ENCODE measurements at regions not wholly inside any gene's neighbourhood (a gene's known extent, or its start where the extent isn't known, plus 50 kb on each side); places are given as distances from the start of the nearest gene placed in this dataset.

DNA sequence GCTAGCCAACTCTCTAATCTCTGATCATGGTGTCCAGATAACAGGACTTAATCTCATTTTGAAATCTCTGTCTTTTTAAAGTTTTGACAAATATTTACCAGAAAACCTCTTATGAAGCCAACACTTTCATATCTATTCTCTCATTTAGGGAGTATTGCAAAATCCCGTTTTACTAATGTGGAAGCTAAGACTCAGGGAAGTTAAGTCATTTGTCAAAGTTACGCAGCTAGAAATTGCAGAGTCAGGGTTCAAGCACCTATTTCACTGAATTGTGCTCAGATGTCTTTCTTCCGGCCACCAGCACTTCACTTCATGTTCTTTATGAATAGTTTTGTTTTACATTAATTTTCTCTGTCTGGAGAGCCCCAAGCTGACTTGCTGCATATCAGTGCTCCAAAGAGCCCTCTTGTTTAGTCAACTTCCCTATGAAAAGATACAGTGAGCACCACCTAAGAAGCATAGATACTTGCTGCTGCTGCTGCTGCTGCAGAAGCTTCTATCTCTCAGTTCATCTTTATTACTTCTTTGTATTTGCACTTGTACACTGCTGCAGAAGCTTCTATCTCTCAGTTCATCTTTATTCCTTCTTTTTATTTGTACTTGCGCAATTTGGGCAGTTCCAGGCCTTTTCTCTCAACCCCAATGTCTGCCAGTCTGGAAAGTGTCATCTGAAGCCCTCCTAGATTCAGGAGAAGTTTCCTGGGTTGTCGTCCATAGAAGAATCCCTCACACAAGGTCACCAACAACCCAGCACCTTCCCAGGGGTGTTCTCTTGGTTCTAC is 329.7 kb downstream of the MAFB start:
- no peak for DNase-seq

DNA sequence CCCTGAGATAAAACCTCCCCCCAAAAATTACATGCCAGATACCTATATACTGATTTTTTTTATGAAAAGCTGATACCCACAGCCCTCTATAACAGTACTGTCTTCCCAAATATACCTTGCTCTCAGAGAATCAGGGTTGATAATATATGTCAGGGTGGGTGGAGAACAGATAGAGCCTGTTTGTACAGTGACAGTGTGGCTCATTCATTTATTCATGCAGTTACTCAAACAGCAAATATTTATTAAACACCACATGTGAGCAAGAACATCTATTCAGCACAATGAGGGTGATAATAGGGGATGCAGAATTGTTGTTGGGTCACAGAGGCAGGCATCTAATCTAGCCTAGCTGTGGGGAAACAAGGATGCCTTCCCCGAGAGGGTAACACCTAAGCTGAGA is 334.2 kb downstream of the MAFB start:
- no peak for DNase-seq

DNA sequence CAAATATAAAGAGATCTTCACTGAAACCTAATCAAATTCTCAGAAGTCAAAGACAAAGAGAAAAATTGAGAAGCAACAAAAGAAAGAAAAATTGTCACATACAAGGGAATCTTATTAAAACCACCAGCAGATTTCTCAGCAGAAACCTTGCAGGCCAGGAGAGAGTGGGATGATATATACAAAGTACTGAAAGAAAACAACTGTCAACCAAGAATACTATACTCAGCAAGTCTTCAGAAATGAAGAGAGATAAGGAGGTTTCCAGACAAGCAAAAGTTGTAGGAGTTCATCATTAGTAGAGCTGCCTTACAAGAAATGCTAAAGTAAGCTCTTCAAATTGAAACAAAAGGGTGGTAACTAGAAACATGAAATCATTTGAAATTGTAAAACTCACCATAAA is 345.6 kb downstream of the MAFB start:
- DNase-seq: no peak

DNA sequence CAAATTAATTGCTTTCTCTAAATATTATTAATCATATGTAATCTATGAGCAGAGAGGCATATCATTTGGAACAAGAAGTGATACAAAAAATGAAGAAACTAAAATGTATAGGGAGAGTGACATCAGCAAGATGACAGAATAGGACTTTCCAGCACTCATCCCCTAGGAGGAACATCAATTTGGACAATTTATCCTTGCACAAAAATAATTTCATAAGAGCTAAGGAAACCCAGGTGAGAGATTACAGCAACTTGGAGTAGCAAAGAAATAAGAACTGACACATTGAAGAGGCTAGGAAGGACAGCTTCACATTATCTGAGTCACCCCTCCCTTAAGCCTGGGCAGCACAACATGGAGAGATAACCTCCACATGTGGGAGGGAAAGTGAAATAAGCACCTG is 347.5 kb downstream of the MAFB start:
- DNase-seq: no peak

DNA sequence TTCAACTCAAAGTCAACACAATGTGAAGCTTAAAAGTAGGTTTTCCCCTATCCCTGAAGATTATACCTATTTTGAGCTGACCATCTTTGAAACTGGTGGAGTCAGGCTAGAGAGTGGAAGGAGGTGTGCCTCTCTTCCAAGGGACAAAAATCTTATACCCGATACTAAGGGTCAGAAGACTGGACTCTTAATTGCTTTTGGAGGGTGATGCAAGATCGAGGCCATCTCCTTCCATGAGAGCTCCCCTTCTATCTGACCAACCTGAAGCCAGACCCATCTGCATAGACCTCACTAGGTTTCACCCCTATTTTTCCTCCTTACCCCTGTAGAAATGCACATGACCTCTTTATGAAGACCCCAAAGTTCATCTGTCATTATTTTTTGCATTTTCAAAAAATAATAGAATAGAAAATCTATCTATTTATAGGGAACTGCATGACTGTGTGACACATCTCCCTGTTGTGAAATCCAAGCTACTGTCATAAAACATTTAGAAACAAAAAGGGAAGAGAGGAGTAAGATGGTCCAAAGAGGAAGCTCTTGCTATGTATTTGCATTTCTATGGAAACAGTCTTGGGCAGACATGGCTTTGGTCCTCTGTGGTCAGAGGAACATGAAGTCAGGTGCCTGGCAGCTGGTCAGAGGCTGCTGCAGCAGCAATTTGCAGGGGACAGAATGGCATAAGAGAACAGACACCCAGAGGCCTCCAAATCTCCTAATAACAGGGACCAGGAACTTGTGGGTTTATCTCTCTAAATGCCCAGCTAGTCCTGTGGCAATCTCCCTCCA is 349.2 kb downstream of the MAFB start:
- DNase-seq: no peak

DNA sequence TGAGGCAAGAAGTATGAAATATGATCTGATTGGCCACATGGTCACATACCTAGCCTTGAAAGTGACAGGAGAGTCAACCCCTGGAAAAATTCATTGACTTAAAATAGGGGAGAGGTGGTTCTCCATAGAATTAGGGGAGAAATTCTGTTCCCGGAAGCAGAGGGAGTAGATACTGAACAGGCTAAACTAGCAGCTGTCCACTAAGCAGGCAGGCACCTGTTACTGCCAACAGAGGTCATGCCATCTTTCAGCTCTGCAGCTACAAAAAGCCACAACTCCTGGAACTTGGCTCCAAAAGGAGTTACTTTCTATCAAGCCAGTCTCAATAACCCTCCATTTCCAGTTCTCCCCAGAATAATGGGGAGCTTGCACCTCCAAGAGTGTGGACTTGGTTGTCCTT is 352.5 kb downstream of the MAFB start:
- DNase-seq: no peak

DNA sequence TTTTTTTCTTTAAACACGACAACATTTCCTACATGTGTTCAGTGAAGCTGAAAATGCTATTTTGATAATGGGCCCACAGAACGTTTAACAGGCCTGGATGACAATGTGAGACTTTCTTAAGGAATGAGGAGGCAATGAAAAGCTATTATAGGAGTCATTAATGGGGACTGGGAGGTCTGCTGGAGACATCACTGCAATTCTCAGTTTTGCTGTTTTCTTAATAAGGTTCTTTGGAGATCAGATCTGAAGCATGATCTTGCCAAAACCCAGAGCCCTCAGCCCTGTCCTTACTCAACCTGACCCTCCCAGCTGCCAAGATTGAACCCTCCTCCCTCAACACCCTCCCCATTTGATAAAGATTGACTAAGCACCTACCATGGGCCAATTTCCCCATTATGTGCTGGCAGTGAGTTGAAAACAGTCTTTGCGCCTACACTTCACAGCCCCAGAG is 353.1 kb downstream of the MAFB start:
- no peak for DNase-seq

DNA sequence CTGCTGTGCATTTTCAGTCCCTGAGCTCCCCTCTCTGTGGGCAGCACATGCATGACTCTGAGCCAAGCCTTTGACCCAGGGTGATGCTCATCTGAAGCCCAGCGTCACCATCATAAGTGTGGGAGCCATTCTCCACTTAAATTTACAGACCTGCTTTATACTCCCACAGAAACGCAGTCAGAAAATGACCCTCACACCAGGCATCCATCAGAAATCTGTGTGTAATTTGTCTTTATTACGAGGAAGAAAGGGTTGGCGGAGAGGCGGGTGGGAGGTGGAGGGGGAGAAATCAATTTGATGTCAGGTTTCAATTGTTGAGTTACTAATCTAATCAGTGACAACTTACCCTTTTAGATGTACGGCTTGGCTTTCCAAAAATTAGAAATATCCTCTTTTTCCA is 353.6 kb downstream of the MAFB start:
- DNase-seq: no peak

DNA sequence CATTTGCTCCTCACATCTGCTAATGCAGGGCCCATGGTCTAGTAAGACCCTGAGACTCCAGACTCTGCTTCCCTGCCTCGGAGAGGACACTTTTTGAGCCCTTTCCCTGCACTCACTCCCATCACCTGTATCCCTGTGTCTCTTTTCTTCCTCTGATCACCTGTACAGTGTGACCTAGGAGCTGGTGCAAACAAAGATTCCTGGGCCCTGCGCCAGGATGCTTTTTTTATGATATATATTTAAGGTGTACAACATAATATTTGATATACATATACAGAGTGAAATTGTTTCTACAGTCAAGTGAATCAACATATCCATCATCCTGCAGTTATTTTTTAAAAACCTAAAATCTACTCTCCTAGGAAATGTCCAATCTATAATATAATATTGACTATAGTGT is 355.4 kb downstream of the MAFB start:
- no peak for DNase-seq

DNA sequence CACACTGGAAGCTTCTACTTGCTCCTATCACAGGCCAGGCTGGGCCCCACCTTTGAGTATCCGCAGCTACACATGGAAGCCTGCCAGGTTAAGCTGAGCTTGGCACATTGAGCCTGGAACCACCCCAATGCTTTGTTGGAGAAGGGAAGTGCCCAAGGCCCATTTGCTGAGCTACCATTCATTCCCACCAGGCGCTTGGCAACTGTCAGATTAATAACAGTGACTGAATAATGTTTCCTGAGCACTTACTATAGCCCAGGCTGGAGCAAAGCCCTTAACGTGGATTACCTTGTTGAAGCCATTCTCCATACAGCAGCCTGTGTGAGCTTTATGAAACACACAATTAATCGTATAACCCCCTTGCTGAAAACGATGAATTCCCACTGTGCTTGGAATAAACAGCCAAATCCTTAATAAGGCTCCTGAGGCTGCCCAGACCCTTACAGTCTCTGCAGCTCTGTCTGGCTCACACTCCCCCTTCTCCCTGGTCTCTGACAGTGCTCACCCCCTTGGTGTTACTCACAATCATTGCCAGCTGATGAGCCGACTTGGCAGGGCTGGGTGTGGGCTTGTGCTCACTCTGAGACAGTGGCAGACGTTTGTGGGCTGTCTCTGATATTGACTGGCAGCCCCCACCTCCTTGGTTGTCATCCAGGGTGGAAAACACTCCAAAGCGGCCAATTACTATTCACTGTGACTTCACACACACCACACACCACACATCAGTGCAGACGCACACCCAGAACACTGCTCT is 357.1 kb downstream of the MAFB start:
- no peak for DNase-seq

DNA sequence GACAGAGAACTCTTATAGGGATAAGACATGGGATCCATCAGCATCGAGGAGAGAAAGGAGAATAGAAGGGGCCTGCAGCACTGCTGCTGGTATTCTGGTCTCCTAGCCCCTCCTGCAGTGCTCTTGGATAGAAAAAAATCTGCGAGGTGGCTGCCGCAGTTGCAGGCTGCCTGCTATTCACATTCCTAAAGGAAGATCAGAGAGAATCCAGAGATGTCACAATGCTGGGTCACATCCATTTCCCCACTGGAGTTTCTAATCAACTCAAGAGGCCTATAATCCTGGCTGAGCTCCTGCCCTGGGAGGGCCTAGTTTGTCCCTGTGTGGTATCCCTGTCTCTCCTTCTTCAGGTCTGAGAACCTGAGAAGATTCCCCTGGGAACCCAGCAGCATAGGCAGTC is 357.8 kb downstream of the MAFB start:
- no peak for DNase-seq

DNA sequence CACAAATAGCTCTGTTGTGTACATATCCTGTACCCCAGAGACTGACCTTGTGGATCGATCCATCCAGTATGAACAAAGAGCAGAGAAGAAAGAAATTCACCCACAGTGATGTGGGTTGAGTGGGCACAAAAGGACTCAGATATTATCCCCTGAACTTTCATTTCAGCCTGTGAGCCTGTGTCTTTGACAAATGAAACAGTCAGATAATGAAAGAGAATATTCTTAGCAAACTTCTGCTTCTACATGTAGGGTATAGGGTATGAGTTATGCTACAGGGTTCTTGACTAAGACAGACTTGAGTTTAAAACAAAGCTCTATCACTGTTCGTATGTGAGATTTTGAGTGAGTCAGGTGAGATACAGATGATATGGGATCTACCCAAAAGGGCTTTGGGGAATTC is 359.7 kb downstream of the MAFB start:
- DNase-seq: no peak

DNA sequence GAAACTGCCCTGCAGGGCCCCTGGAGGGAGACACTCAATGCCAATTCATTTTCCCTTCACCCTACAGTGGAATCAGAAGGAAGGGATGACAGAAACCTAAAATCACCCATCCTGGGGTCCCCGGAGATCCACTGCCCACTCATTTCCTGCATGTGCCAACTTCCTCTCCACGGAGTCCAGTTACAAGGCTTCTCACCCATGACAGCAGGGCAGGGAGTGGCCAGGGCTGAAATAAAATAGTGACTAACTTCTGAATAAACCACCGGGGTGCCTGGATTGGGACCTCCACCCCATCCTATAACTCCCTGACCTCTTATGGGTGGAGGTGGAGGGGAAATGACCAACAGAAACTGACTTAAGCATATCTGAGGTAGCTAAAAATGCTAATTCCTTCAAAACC is 362.3 kb downstream of the MAFB start:
- DNase-seq: no peak

DNA sequence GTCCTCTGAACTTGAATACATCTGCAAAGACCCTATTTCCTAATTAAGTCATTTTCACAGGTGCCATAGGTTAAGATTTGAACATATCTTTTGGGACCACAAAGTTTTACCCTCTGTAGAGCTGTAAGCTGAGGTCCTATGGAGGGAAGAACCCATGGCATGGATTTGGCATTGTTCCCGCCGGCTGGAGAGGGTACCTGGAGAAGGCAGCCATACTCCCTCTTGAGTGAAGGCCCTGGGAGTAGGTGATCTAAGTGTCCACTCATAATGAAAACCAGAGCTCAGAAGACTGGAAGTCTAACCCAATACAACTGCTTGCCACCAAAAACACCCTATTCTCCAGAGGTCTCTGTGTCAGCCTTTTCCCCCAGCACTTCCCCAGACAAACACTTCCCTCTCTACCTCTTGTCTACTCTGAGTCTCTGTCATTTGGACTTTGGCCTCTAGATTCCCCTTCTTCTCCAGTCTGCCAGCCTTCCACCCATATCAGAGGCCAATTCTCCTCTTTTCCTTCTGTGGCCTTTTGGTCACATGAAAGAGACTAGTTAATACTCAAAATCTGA is 363.9 kb downstream of the MAFB start:
- DNase-seq: no peak

DNA sequence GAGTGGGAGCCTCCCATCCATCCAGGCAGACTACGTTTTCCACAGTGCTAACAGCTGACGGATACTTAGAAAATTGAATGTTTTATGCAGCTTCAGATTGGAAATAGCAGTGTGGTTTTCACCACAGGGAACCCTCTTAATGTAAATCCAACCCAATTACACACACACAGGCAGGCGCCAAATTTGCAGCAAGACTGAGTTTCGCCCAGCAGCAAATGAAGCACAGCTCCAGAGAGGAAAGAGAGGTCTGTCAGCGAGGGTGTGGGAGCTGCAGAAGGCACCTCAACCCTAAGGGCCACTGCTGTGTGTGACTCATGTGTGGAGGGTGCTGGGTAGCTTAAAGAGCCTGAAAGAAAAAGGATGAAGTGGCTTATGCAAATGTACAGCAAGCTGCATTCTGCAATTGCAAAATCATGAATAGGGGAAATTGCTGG is 365.7 kb downstream of the MAFB start:
- DNase-seq: no peak

DNA sequence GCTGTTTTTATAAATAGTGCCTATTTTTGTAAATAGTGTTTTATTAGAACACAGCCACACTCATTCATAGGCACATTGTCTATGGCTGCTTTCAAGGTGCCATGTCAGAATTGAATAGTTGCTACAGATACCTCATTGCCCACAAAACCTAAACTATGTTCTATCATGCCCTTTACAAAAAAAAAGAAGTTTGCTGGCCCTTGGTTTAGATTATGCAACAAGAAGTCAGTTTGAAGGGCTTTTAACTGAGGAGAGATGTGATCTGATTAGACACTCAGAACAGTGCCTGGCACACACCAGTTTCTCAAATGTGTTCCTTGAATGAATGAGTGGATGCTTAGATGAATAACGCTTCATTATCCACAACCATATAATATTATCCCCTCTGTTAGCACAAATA is 366.1 kb downstream of the MAFB start:
- DNase-seq: no peak

DNA sequence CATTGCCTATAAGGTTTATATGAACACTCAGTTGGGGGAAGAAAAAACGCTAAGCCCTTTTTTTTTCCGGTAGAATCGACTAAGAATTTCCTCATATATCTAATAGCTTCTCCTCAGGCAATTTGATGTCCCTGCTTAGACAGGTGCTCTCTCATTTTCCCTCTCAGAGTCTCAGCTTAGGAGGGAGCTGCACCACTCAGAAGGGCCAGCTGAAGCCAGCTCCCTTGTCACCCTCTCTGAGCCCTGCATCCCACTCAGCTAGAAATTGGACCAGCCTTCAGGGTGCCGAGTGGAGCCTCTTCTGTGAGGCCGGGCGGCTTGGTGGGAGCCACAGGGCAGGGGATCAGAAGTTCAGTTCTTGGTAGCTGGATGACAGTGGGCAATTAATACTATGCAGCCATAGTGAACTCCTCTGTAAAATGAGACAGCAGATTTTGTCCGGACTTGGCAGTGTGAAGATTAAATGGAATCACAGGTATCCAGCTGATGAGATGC is 368.5 kb downstream of the MAFB start:
- no peak for DNase-seq

DNA sequence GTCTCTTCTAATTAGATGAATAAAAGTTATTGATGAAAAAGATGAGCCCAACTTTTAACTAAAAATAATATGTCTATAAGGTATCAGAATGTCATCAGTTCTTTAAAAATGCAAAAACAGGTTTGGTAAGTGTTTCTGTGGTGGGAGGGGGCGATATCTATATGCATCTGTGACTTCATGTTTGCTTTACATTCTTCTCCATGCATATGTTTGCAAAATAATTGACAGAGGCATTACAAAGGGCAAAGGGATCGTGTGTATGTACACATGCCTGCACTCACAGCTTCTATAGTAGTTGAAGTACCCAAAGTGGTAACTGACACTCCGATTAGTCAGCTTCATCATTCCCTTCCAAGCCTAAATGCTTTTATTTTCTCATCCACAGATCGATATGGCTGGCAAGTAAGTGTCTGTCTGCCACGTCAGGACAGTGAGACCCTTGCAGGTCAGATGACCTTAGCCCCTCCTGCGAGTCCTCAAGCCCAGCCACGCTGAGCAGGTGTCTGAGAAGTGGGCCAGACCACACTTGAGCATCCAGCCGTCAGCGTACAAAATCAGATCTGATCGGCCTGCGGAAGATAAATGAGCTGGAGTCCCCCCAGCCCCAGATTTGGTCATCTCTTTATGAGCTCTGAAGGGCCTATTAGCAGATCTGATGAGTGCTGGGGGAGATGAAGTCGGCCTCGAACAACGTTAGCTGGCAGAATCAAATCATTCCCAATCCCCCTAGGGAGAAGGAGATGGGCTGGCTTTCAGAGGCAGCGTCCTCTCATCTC is 369.1 kb downstream of the MAFB start:
- DNase-seq: no peak

DNA sequence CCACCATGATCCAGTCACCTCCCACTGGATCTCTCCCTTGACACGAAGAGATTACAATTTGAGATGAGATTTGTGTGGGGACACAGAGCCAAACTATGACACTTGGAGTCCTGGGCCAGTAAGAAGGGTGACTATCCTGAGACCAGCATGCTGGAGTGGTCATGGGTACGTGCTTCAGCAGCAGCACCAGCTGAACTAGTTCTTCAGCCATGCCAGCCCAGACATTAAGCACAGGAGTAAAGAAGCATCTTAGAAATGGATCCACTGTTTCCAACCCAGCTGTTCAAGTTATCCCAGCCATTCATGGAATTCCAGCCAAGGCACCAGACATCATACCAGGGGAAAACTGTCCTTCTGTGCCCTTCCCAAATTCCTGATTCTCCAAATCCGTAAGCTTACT is 370.0 kb downstream of the MAFB start:
- no peak for DNase-seq

DNA sequence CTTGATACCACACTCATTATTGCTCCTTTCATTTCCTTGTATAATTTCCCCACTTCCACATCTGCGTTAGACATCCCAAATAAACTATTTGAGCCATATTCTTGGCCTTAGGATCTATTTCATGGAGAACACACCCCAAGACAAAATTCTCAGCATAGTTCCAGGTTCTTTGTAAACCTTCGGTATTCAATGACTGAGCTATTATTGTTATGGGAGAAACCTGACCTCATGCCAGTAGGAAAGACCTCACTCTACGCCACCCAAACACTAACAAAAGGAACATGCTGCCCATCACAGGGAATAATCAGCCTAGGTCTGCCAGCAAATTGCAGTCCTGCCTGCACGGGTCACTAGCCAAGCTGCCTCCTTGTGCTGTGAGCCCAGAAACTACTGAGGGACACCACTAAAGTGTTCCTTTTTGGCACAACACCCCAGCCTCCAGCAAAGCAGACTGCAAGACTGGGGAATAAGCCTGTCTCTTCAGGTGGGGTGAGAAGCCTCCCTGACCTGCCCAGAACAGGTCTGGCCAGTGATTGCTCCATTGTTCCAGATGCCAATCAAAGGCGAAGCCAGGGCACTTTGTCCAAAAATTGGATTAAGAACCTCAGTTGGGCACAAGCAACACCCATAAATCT is 371.8 kb downstream of the MAFB start:
- DNase-seq: no peak

DNA sequence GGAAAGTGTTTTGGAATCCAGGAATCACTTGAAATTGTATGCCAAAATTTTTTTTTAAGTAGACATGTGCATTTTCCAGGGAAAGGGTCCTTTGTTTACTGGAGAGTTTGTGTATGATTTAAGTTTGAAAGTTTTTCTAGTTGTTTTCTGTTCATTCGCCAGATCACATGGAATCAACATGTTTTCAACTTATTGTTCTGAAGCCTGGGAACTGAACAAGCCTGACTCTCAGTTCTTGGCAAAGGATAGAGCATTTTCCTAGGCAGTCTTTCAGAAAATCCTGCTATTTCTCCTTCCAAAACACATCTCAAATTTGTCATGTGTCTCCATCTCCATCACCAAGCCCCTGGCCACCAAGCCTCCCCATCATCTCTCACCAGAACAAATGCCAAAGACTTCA is 374.8 kb downstream of the MAFB start:
- DNase-seq: no peak

DNA sequence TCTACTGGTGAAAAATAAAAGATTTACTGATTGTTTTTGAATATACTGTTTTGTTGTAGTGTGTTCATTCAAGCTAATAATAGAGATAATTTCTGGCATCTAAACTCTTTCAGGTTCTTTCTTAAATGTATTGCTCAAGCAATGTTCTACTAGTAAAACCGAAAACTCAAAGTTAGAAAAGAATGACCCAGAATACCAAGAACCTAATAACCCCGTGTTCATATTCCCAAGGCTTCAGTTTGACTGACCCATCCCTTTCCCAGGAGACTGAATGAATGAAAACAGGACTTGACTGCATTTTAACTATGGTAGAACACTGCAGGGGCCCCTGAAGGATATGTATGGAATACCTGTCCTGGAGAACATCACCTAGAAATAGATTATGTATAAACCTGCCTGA is 375.3 kb downstream of the MAFB start:
- no peak for DNase-seq

Measured in stimulated activated CD4-positive, alpha-beta T cell treated with anti-CD3 and anti-CD28 coated beads, Interleukin-4, amount 100 ng/mL, for 24 hours (primary cell).